HG03469 (cell line): ENCODE measurements at regions not wholly inside any gene's neighbourhood (a gene's known extent, or its start where the extent isn't known, plus 50 kb on each side); places are given as distances from the start of the nearest gene placed in this dataset.

Source experiments
- ATAC-seq: cut with Tn5 transposase; IDR thresholded peaks from one replicate; pipeline ENCODE4 v1.9.1; 2021; ENCODE audit warnings: mild to moderate bottlenecking, moderate library complexity, moderate number of reproducible peaks; ENCODE audit not compliant: unreplicated experiment

- ATAC-seq: no peak
Observed at GRCh38 chr2:790634-791245, 113.5 kb upstream of the TMEM18 start.

GRCh38 chr2:790081-790480, 112.9 kb upstream of the TMEM18 start:
- no peak for ATAC-seq

DNA sequence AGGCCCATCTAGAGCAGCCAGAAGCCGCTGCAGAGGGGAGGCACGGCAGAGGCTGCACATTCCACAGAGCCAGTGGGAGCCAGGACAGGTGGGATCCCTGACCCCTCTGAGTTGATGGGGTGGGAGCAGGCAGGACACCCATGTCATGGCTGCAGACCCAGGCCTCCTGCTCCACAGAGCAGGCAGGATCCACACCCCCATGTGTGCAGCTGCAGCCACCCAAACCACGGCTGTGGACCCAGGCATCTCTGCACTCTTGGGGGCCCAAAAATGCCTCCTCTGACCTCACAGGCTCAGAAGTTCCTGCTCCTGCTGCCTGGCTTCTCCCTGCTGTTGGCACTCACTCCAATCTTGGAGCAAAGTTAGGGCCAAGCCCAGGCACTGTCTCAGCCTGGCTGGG, 112.3 kb upstream of the TMEM18 start:
- no peak for ATAC-seq

- ATAC-seq: no peak
Observed at GRCh38 chr2:788227-789032, 111.2 kb upstream of the TMEM18 start.

- ATAC-seq: no peak
Observed at GRCh38 chr2:784753-785152, 107.5 kb upstream of the TMEM18 start.

DNA sequence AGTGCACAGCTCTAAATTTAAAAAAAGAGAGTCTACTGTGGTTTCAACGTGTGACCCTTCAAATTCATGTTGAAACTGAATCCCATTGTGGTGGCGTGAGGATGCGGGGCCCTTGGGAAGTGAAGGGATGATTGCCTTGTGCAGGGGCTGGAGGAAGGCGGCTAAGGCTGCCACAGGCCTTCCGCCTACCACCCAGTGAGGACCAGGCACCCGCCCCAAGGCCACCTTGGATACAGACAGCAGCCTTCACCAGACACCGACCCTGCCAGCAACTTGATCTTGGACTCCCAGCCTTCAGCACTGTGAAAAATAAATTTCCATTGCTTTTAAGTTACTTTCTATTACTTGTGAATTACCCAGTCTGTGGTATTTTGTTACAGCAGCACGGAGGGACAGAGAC, 103.4 kb upstream of the TMEM18 start:
- no peak for ATAC-seq

DNA sequence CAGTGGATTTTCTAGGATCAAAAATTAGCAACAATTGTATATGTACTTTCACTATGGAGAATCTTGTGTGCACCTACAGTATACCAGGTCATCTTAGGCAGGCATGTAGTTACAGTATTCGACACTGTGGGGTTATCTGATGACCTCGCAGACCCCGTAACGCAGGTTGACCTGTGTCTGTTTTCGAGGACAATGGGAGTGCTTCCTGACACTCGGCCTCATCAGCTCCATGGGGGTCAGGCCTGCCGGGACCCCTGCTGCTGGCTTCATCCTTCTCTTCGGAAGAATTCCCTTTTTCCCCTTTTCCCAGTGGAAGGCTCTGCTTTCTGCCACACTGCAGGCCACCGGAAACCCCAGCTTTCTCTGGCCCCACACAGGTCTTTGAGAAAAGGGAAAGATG, 102.8 kb upstream of the TMEM18 start:
- ATAC-seq: no peak

- ATAC-seq: no peak
Observed at GRCh38 chr2:778731-779350, 101.6 kb upstream of the TMEM18 start.

DNA sequence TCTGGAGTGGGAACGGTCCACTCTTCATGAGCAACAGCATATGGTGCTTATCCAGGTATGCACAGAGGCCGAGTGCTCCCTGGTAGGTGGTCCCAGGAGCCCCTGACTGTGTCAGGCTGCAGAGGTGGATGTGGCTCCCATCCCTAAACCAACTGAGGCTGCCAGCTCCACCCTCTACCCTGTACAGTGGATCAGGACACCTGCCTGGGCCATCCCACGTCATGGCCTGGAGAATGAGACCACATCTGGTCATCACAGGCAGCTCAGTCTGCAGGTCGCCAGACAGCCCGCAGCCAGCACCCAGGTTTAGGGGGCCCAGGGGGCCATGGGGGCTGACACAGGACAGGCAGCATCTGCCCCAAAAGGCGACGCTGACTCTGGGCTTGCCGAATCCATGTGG, 100.3 kb upstream of the TMEM18 start:
- ATAC-seq: no peak

- no peak for ATAC-seq
Observed at GRCh38 chr2:777051-777450, 99.8 kb upstream of the TMEM18 start.

DNA sequence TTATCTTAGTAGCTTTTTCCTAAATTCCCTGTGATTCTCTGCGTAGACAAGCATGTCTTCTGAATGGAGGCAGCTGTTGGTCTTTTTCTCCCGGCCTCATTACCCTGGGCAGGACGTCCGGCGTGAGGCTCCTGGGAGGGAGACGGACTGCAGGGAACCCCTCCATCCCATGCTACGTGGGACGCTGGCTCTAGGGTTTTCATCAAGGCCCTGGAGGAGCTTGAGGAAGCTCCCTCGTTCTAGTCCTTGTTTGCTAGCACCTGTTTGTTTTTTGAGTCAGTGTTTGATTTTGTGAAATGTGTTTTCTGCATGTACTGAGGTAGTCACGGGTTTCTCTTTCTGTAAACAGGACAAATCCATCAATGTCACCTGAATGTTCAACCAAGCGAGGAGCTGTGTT, 99.3 kb upstream of the TMEM18 start:
- no peak for ATAC-seq

DNA sequence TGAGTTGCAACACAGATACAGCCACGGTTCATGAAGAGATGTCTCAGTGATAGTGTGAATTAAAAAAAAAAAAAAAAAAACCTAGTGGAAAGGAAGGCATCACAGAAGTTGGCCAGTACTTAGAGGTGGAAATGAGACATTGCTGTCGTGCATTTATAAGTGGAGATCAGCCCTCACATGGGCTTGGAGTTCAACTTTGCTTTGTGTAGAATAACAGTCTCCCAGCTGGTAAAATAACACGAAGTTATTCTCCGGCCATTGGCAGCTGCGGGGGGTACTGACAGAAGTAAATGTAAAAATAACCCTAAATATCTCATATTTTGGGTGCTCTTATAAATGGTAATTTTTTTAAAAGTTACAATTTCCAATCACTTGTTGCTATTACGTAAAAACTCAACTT, 98.8 kb upstream of the TMEM18 start:
- no peak for ATAC-seq

- no peak for ATAC-seq
Observed at GRCh38 chr2:774436-774835, 97.2 kb upstream of the TMEM18 start.

GRCh38 chr2:773256-774160, 96.3 kb upstream of the TMEM18 start:
- ATAC-seq: no peak

GRCh38 chr2:771538-771937, 94.3 kb upstream of the TMEM18 start:
- ATAC-seq: no peak

- ATAC-seq: no peak
Observed at GRCh38 chr2:770776-771175, 93.6 kb upstream of the TMEM18 start.

GRCh38 chr2:769771-770170, 92.6 kb upstream of the TMEM18 start:
- ATAC-seq: no peak

GRCh38 chr2:768451-768850, 91.2 kb upstream of the TMEM18 start:
- ATAC-seq: no peak

- no peak for ATAC-seq
Observed at GRCh38 chr2:767944-768343, 90.7 kb upstream of the TMEM18 start.

GRCh38 chr2:767440-767839, 90.2 kb upstream of the TMEM18 start:
- no peak for ATAC-seq

GRCh38 chr2:766255-766654, 89.0 kb upstream of the TMEM18 start:
- ATAC-seq: no peak
